Activated CD4-positive, alpha-beta T cell treated with anti-CD3 and anti-CD28 coated beads, Interleukin-2, amount 50 U/mL, for 48 hours (primary cell): ENCODE measurements at regions not wholly inside any gene's neighbourhood (a gene's known extent, or its start where the extent isn't known, plus 50 kb on each side); places are given as distances from the start of the nearest gene placed in this dataset.

ENCODE experiments used
- DNase-seq, 2 experiments: peaks; one replicate each; pipeline ENCODE4 v3.0.0-alpha.2; 2020

- no peak for DNase-seq
Observed at GRCh38 chr1:90190523-90190922, 195.6 kb downstream of the ZNF326 start.

- DNase-seq = no peak
Observed at GRCh38 chr1:90189889-90190288, 195.0 kb downstream of the ZNF326 start.

GRCh38 chr1:90187323-90187585 lies 192.3 kb downstream of the ZNF326 start:
- DNase-seq = no peak

- no peak for DNase-seq
Observed at GRCh38 chr1:90186506-90187322, 191.8 kb downstream of the ZNF326 start.

GRCh38 chr1:90176530-90176929 lies 181.6 kb downstream of the ZNF326 start:
- DNase-seq = no peak

GRCh38 chr1:90175490-90176167 lies 180.7 kb downstream of the ZNF326 start:
- DNase-seq = no peak

- no peak for DNase-seq
Observed at GRCh38 chr1:90174246-90174645, 179.3 kb downstream of the ZNF326 start.

GRCh38 chr1:90162216-90162615 lies 167.3 kb downstream of the ZNF326 start:
- DNase-seq = no peak

GRCh38 chr1:90161625-90162024 lies 166.7 kb downstream of the ZNF326 start:
- no peak for DNase-seq

GRCh38 chr1:90155721-90156487 lies 161.0 kb downstream of the ZNF326 start:
- no peak for DNase-seq

GRCh38 chr1:90154711-90155110 lies 159.8 kb downstream of the ZNF326 start:
- DNase-seq = no peak

GRCh38 chr1:90149101-90149500 lies 154.2 kb downstream of the ZNF326 start:
- no peak for DNase-seq

- DNase-seq = no peak
Observed at GRCh38 chr1:90147093-90147492, 152.2 kb downstream of the ZNF326 start.

- no peak for DNase-seq
Observed at GRCh38 chr1:90144820-90145219, 149.9 kb downstream of the ZNF326 start.

- no peak for DNase-seq
Observed at GRCh38 chr1:90143591-90143990, 148.7 kb downstream of the ZNF326 start.

- DNase-seq = no peak
Observed at GRCh38 chr1:90142697-90143096, 147.8 kb downstream of the ZNF326 start.

- no peak for DNase-seq
Observed at GRCh38 chr1:90139837-90140236, 144.9 kb downstream of the ZNF326 start.

- no peak for DNase-seq
Observed at GRCh38 chr1:90135286-90135685, 140.4 kb downstream of the ZNF326 start.

- DNase-seq = no peak
Observed at GRCh38 chr1:90134175-90134955, 139.5 kb downstream of the ZNF326 start.

GRCh38 chr1:90133133-90133532 lies 138.2 kb downstream of the ZNF326 start:
- DNase-seq = no peak

- DNase-seq = no peak
Observed at GRCh38 chr1:90132306-90132705, 137.4 kb downstream of the ZNF326 start.

- no peak for DNase-seq
Observed at GRCh38 chr1:90127288-90127953, 132.5 kb downstream of the ZNF326 start.

GRCh38 chr1:90126834-90127233 lies 131.9 kb downstream of the ZNF326 start:
- no peak for DNase-seq
